ENCODE measurements at regions not wholly inside any gene's neighbourhood (a gene's known extent, or its start where the extent isn't known, plus 50 kb on each side); places are given as distances from the start of the nearest gene placed in this dataset.

- H3K4me3 ChIP-seq (ENCODE audit: low read depth in 1 of 3, low read length in 3 of 3), result no peak overlapping the region
- FAIRE-seq (no peak), DNase-seq (no peak)
- H3K4me1 ChIP-seq (ENCODE audit: control insufficient read depth in 3 of 3, insufficient read depth in 2 of 3, low read depth in 1 of 3, low read length in 2 of 3), result no peaks in the 10 kb centered on the region
- H3K36me3 ChIP-seq (ENCODE audit: control insufficient read depth in 3 of 3, insufficient read depth in 2 of 3, low read depth in 1 of 3, low read length in 3 of 3), result no peaks in the 10 kb centered on the region
- 33 to 73% (median 59%) methylated on average over 6 of the region's 6 CpGs for WGBS, 3 donors
- H3K27me3 ChIP-seq (ENCODE audit: control insufficient read depth in 3 of 3, insufficient read depth in 3 of 3, low read length in 3 of 3), result no peaks in the 10 kb centered on the region
- H3K9me3 ChIP-seq (ENCODE audit: control insufficient read depth in 2 of 2, insufficient read depth in 1 of 2, low read depth in 1 of 2, low read length in 1 of 2), result peaks cover 0 to 3% of the 10 kb centered on the region in 2 donors
- H3K27ac ChIP-seq (ENCODE audit: low read depth in 1 of 3, low read length in 2 of 3), result no peak overlapping the region
Measured at GRCh38 chr15:25971053-25971452, 107.9 kb upstream of the ATP10A start.

GRCh38 chr15:25969886-25970285 is 106.8 kb upstream of the ATP10A start:
- Histone ChIP-seq H3K36me3 (ENCODE audit: control insufficient read depth in 3 of 3, insufficient read depth in 2 of 3, low read depth in 1 of 3, low read length in 3 of 3) (no peaks in the 10 kb centered on the region), H3K4me1 (ENCODE audit: control insufficient read depth in 3 of 3, insufficient read depth in 2 of 3, low read depth in 1 of 3, low read length in 2 of 3) (no peaks in the 10 kb centered on the region), H3K4me3 (ENCODE audit: low read depth in 1 of 3, low read length in 3 of 3) (no peak overlapping the region), H3K9me3 (ENCODE audit: control insufficient read depth in 2 of 2, insufficient read depth in 1 of 2, low read depth in 1 of 2, low read length in 1 of 2) (peaks cover 0 to 3% of the 10 kb centered on the region in 2 donors), H3K27me3 (ENCODE audit: control insufficient read depth in 3 of 3, insufficient read depth in 3 of 3, low read length in 3 of 3) (no peaks in the 10 kb centered on the region), H3K27ac (ENCODE audit: low read depth in 1 of 3, low read length in 2 of 3) (no peak overlapping the region)
- 52 to 58% (median 58%) methylated on average over 4 of the region's 4 CpGs for WGBS, 3 donors
- FAIRE-seq (no peak), DNase-seq (no peak)

- H3K9me3 ChIP-seq (ENCODE audit: control insufficient read depth in 2 of 2, insufficient read depth in 1 of 2, low read depth in 1 of 2, low read length in 1 of 2), result peaks cover 0 to 2% of the 10 kb centered on the region in 2 donors
- no peaks in the 10 kb centered on the region for H3K4me1 ChIP-seq (ENCODE audit: control insufficient read depth in 3 of 3, insufficient read depth in 2 of 3, low read depth in 1 of 3, low read length in 2 of 3)
- H3K4me3 ChIP-seq (ENCODE audit: low read depth in 1 of 3, low read length in 3 of 3), result no peak overlapping the region
- no peaks in the 10 kb centered on the region for H3K36me3 ChIP-seq (ENCODE audit: control insufficient read depth in 3 of 3, insufficient read depth in 2 of 3, low read depth in 1 of 3, low read length in 3 of 3)
- no peak for DNase-seq
- no peak for FAIRE-seq
- no peaks in the 10 kb centered on the region for H3K27me3 ChIP-seq (ENCODE audit: control insufficient read depth in 3 of 3, insufficient read depth in 3 of 3, low read length in 3 of 3)
- WGBS, 3 donors, result 68 to 71% (median 70%) methylated on average over 3 of the region's 3 CpGs
- no peak overlapping the region for H3K27ac ChIP-seq (ENCODE audit: low read depth in 1 of 3, low read length in 2 of 3)
Measured at GRCh38 chr15:25967116-25967515, 104.0 kb upstream of the ATP10A start.

- Histone ChIP-seq H3K27ac (ENCODE audit: low read depth in 1 of 3, low read length in 2 of 3) (no peak overlapping the region), H3K4me3 (ENCODE audit: low read depth in 1 of 3, low read length in 3 of 3) (no peak overlapping the region), H3K4me1 (ENCODE audit: control insufficient read depth in 3 of 3, insufficient read depth in 2 of 3, low read depth in 1 of 3, low read length in 2 of 3) (no peaks in the 10 kb centered on the region), H3K27me3 (ENCODE audit: control insufficient read depth in 3 of 3, insufficient read depth in 3 of 3, low read length in 3 of 3) (no peaks in the 10 kb centered on the region), H3K9me3 (ENCODE audit: control insufficient read depth in 2 of 2, insufficient read depth in 1 of 2, low read depth in 1 of 2, low read length in 1 of 2) (peaks cover 0 to 2% of the 10 kb centered on the region in 2 donors), H3K36me3 (ENCODE audit: control insufficient read depth in 3 of 3, insufficient read depth in 2 of 3, low read depth in 1 of 3, low read length in 3 of 3) (no peaks in the 10 kb centered on the region)
- no peak for FAIRE-seq
- DNase-seq, result no peak
- WGBS, 3 donors, result 58 to 69% (median 64%) methylated on average over 5 of the region's 5 CpGs
Measured at GRCh38 chr15:25965326-25965725, 102.2 kb upstream of the ATP10A start.

- FAIRE-seq (no peak), DNase-seq (no peak)
- H3K4me1 ChIP-seq (ENCODE audit: control insufficient read depth in 3 of 3, insufficient read depth in 2 of 3, low read depth in 1 of 3, low read length in 2 of 3), result no peaks in the 10 kb centered on the region
- H3K27me3 ChIP-seq (ENCODE audit: control insufficient read depth in 3 of 3, insufficient read depth in 3 of 3, low read length in 3 of 3), result no peaks in the 10 kb centered on the region
- no peaks in the 10 kb centered on the region for H3K36me3 ChIP-seq (ENCODE audit: control insufficient read depth in 3 of 3, insufficient read depth in 2 of 3, low read depth in 1 of 3, low read length in 3 of 3)
- H3K9me3 ChIP-seq (ENCODE audit: control insufficient read depth in 2 of 2, insufficient read depth in 1 of 2, low read depth in 1 of 2, low read length in 1 of 2), result peaks cover 0 to 2% of the 10 kb centered on the region in 2 donors
- no peak overlapping the region for H3K4me3 ChIP-seq (ENCODE audit: low read depth in 1 of 3, low read length in 3 of 3)
- 71 to 74% (median 74%) methylated on average over 5 of the region's 5 CpGs for WGBS, 3 donors
- no peak overlapping the region for H3K27ac ChIP-seq (ENCODE audit: low read depth in 1 of 3, low read length in 2 of 3)
Measured at GRCh38 chr15:25960273-25960672, 97.1 kb upstream of the ATP10A start.

- no peak for FAIRE-seq
- Histone ChIP-seq H3K4me3 (ENCODE audit: low read depth in 1 of 3, low read length in 3 of 3) (no peak overlapping the region), H3K27me3 (ENCODE audit: control insufficient read depth in 3 of 3, insufficient read depth in 3 of 3, low read length in 3 of 3) (no peaks in the 10 kb centered on the region), H3K4me1 (ENCODE audit: control insufficient read depth in 3 of 3, insufficient read depth in 2 of 3, low read depth in 1 of 3, low read length in 2 of 3) (no peaks in the 10 kb centered on the region), H3K36me3 (ENCODE audit: control insufficient read depth in 3 of 3, insufficient read depth in 2 of 3, low read depth in 1 of 3, low read length in 3 of 3) (no peaks in the 10 kb centered on the region), H3K27ac (ENCODE audit: low read depth in 1 of 3, low read length in 2 of 3) (no peak overlapping the region), H3K9me3 (ENCODE audit: control insufficient read depth in 2 of 2, insufficient read depth in 1 of 2, low read depth in 1 of 2, low read length in 1 of 2) (peaks cover 0 to 2% of the 10 kb centered on the region in 2 donors)
- DNase-seq, result no peak
- WGBS, 3 donors, result 54 to 69% (median 65%) methylated on average over 1 of the region's 1 CpG
Measured at GRCh38 chr15:25959100-25959499, 96.0 kb upstream of the ATP10A start.

- peaks cover 0 to 2% of the 10 kb centered on the region in 2 donors for H3K9me3 ChIP-seq (ENCODE audit: control insufficient read depth in 2 of 2, insufficient read depth in 1 of 2, low read depth in 1 of 2, low read length in 1 of 2)
- no peaks in the 10 kb centered on the region for H3K27me3 ChIP-seq (ENCODE audit: control insufficient read depth in 3 of 3, insufficient read depth in 3 of 3, low read length in 3 of 3)
- FAIRE-seq (no peak), DNase-seq (no peak)
- 93 to 97% (median 94%) methylated on average over 2 of the region's 2 CpGs for WGBS, 3 donors
- H3K4me3 ChIP-seq (ENCODE audit: low read depth in 1 of 3, low read length in 3 of 3), result no peak overlapping the region
- no peaks in the 10 kb centered on the region for H3K36me3 ChIP-seq (ENCODE audit: control insufficient read depth in 3 of 3, insufficient read depth in 2 of 3, low read depth in 1 of 3, low read length in 3 of 3)
- H3K4me1 ChIP-seq (ENCODE audit: control insufficient read depth in 3 of 3, insufficient read depth in 2 of 3, low read depth in 1 of 3, low read length in 2 of 3), result no peaks in the 10 kb centered on the region
- no peak overlapping the region for H3K27ac ChIP-seq (ENCODE audit: low read depth in 1 of 3, low read length in 2 of 3)
Measured at GRCh38 chr15:25955628-25956027, 92.5 kb upstream of the ATP10A start.

GRCh38 chr15:25954398-25954797 is 91.3 kb upstream of the ATP10A start:
- Histone ChIP-seq H3K36me3 (ENCODE audit: control insufficient read depth in 3 of 3, insufficient read depth in 2 of 3, low read depth in 1 of 3, low read length in 3 of 3) (no peaks in the 10 kb centered on the region), H3K27me3 (ENCODE audit: control insufficient read depth in 3 of 3, insufficient read depth in 3 of 3, low read length in 3 of 3) (no peaks in the 10 kb centered on the region), H3K4me1 (ENCODE audit: control insufficient read depth in 3 of 3, insufficient read depth in 2 of 3, low read depth in 1 of 3, low read length in 2 of 3) (no peaks in the 10 kb centered on the region), H3K9me3 (ENCODE audit: control insufficient read depth in 2 of 2, insufficient read depth in 1 of 2, low read depth in 1 of 2, low read length in 1 of 2) (peaks cover 0 to 2% of the 10 kb centered on the region in 2 donors), H3K4me3 (ENCODE audit: low read depth in 1 of 3, low read length in 3 of 3) (no peak overlapping the region), H3K27ac (ENCODE audit: low read depth in 1 of 3, low read length in 2 of 3) (no peak overlapping the region)
- DNase-seq (no peak), FAIRE-seq (no peak)
- 55 to 69% (median 66%) methylated on average over 4 of the region's 4 CpGs for WGBS, 3 donors

GRCh38 chr15:25950014-25950413 is 86.9 kb upstream of the ATP10A start:
- Histone ChIP-seq H3K9me3 (ENCODE audit: control insufficient read depth in 2 of 2, insufficient read depth in 1 of 2, low read depth in 1 of 2, low read length in 1 of 2) (peaks cover 0 to 2% of the 10 kb centered on the region in 2 donors), H3K4me3 (ENCODE audit: low read depth in 1 of 3, low read length in 3 of 3) (no peak overlapping the region), H3K27me3 (ENCODE audit: control insufficient read depth in 3 of 3, insufficient read depth in 3 of 3, low read length in 3 of 3) (no peaks in the 10 kb centered on the region), H3K27ac (ENCODE audit: low read depth in 1 of 3, low read length in 2 of 3) (no peak overlapping the region), H3K36me3 (ENCODE audit: control insufficient read depth in 3 of 3, insufficient read depth in 2 of 3, low read depth in 1 of 3, low read length in 3 of 3) (no peaks in the 10 kb centered on the region), H3K4me1 (ENCODE audit: control insufficient read depth in 3 of 3, insufficient read depth in 2 of 3, low read depth in 1 of 3, low read length in 2 of 3) (no peaks in the 10 kb centered on the region)
- WGBS, 3 donors, result 79 to 86% (median 85%) methylated on average over 2 of the region's 2 CpGs
- FAIRE-seq, result no peak
- no peak for DNase-seq

Measured in small intestine (tissue), 7 donors.